Activated CD4-positive, alpha-beta T cell treated with anti-CD3 and anti-CD28 coated beads, Interleukin-2, amount 10 ng/mL, durations not matched to agents 7 days and 5 days (primary cell): ENCODE measurements at regions not wholly inside any gene's neighbourhood (a gene's known extent, or its start where the extent isn't known, plus 50 kb on each side); places are given as distances from the start of the nearest gene placed in this dataset.

Experiments
- CTCF ChIA-PET: fragments of 350-600 bp; sonication (Branson Sonifier 250); formaldehyde crosslinking; loops from one replicate; lab custom pipeline; 2021; ENCODE audit warnings: antibody characterized with exemption; lab: Charles Lee
- POLR2A ChIA-PET: fragments of 350-600 bp; sonication (Branson Sonifier 250); formaldehyde crosslinking; loops from one replicate; lab custom pipeline; 2021; ENCODE audit warnings: antibody characterized with exemption; lab: Charles Lee
- DNase-seq: peaks from one replicate; pipeline ENCODE4 v3.0.0-alpha.2; 2020
- H3K27ac Mint-ChIP-seq: one replicate; pipeline ENCODE4 v1.8.0; 2021; ENCODE audit warnings: mild to moderate bottlenecking, moderate library complexity, mixed read lengths
- H3K27me3 Mint-ChIP-seq: one replicate; pipeline ENCODE4 v1.8.0; 2021; ENCODE audit warnings: mixed read lengths
- H3K36me3 Mint-ChIP-seq: one replicate; pipeline ENCODE4 v1.8.0; 2021; ENCODE audit warnings: low read depth, mixed read lengths
- H3K4me1 Mint-ChIP-seq: one replicate; pipeline ENCODE4 v1.8.0; 2021; ENCODE audit warnings: mixed read lengths
- H3K4me3 Mint-ChIP-seq: one replicate; pipeline ENCODE4 v1.8.0; 2021; ENCODE audit warnings: mild to moderate bottlenecking, moderate library complexity, mixed read lengths
- H3K9me3 Mint-ChIP-seq: one replicate; pipeline ENCODE4 v1.8.0; 2021; ENCODE audit warnings: mixed read lengths

GRCh38 chr3:159721324-159721723 is 267.3 kb upstream of the IL12A start:
- Mint-ChIP-seq H3K4me3 (no peak overlapping the region), H3K4me1 (no peaks in the 10 kb centered on the region), H3K9me3 (no peaks in the 10 kb centered on the region), H3K27me3 (no peaks in the 10 kb centered on the region), H3K27ac (no peak overlapping the region), H3K36me3 (no peaks in the 10 kb centered on the region)
- ChIA-PET POLR2A (no interaction called here), CTCF (no interaction called here)
- no peak for DNase-seq

GRCh38 chr3:159723295-159723694 is 265.3 kb upstream of the IL12A start:
- H3K4me1 Mint-ChIP-seq = no peaks in the 10 kb centered on the region
- H3K4me3 Mint-ChIP-seq = no peak overlapping the region
- H3K27ac Mint-ChIP-seq = no peak overlapping the region
- H3K36me3 Mint-ChIP-seq = no peaks in the 10 kb centered on the region
- H3K9me3 Mint-ChIP-seq = no peaks in the 10 kb centered on the region
- no peaks in the 10 kb centered on the region for H3K27me3 Mint-ChIP-seq
- ChIA-PET CTCF (interaction anchor here (1.7 kb wide), 1 partner anchor 10 kb away, joined by 4 read pairs; no protein-coding TSS in a partner anchor), POLR2A (no interaction called here)
- no peak for DNase-seq

GRCh38 chr3:159724627-159725026 is 264.0 kb upstream of the IL12A start:
- POLR2A ChIA-PET = no interaction called here
- H3K36me3 Mint-ChIP-seq = no peaks in the 10 kb centered on the region
- CTCF ChIA-PET = interaction anchor here (0.6 kb wide), 1 partner anchor 249 kb away, joined by 3 read pairs; no protein-coding TSS in a partner anchor
- no peak for DNase-seq
- H3K27ac Mint-ChIP-seq = no peak overlapping the region
- no peaks in the 10 kb centered on the region for H3K27me3 Mint-ChIP-seq
- no peaks in the 10 kb centered on the region for H3K4me1 Mint-ChIP-seq
- no peaks in the 10 kb centered on the region for H3K9me3 Mint-ChIP-seq
- H3K4me3 Mint-ChIP-seq = no peak overlapping the region

- POLR2A ChIA-PET = no interaction called here
- CTCF ChIA-PET = interaction anchor here (1.0 kb wide), 1 partner anchor 20 kb away, joined by 3 read pairs; no protein-coding TSS in a partner anchor
- DNase-seq = no peak
- Mint-ChIP-seq H3K27ac (no peak overlapping the region), H3K4me3 (no peak overlapping the region), H3K36me3 (no peaks in the 10 kb centered on the region), H3K9me3 (no peaks in the 10 kb centered on the region), H3K4me1 (no peaks in the 10 kb centered on the region), H3K27me3 (no peaks in the 10 kb centered on the region)
Observed at GRCh38 chr3:159726231-159726964, 262.2 kb upstream of the IL12A start.

GRCh38 chr3:159727506-159727905 is 261.1 kb upstream of the IL12A start:
- POLR2A ChIA-PET = no interaction called here
- Mint-ChIP-seq H3K36me3 (no peaks in the 10 kb centered on the region), H3K4me1 (no peaks in the 10 kb centered on the region), H3K9me3 (no peaks in the 10 kb centered on the region), H3K27me3 (no peaks in the 10 kb centered on the region), H3K4me3 (no peak overlapping the region), H3K27ac (no peak overlapping the region)
- DNase-seq = no peak
- CTCF ChIA-PET = no interaction called here

- CTCF ChIA-PET = no interaction called here
Observed at GRCh38 chr3:159731254-159731653, 257.4 kb upstream of the IL12A start.

GRCh38 chr3:159732172-159733111 is 256.2 kb upstream of the IL12A start:
- ChIA-PET CTCF (interaction anchor here (1.0 to 1.2 kb wide), 2 partner anchors 9 to 50 kb away, joined by 3 to 4 read pairs; no protein-coding TSS in a partner anchor), POLR2A (no interaction called here)
- H3K27ac Mint-ChIP-seq = no peak overlapping the region
- H3K36me3 Mint-ChIP-seq = no peaks in the 10 kb centered on the region
- H3K9me3 Mint-ChIP-seq = no peaks in the 10 kb centered on the region
- no peaks in the 10 kb centered on the region for H3K27me3 Mint-ChIP-seq
- no peaks in the 10 kb centered on the region for H3K4me1 Mint-ChIP-seq
- no peak overlapping the region for H3K4me3 Mint-ChIP-seq
- no peak for DNase-seq

More at GRCh38 chr3:159731254-159731653, 257.4 kb upstream of the IL12A start:
- H3K36me3 Mint-ChIP-seq = no peaks in the 10 kb centered on the region
- DNase-seq = no peak
- POLR2A ChIA-PET = no interaction called here
- no peaks in the 10 kb centered on the region for H3K9me3 Mint-ChIP-seq
- H3K4me1 Mint-ChIP-seq = no peaks in the 10 kb centered on the region
- no peak overlapping the region for H3K4me3 Mint-ChIP-seq
- H3K27me3 Mint-ChIP-seq = no peaks in the 10 kb centered on the region
- no peak overlapping the region for H3K27ac Mint-ChIP-seq

GRCh38 chr3:159733194-159733860 is 255.3 kb upstream of the IL12A start:
- Mint-ChIP-seq H3K36me3 (no peaks in the 10 kb centered on the region), H3K27ac (no peak overlapping the region), H3K4me3 (no peak overlapping the region), H3K27me3 (no peaks in the 10 kb centered on the region), H3K4me1 (no peaks in the 10 kb centered on the region), H3K9me3 (no peaks in the 10 kb centered on the region)
- ChIA-PET CTCF (interaction anchor here (1.0 to 1.2 kb wide), 2 partner anchors 10 to 49 kb away, joined by 3 to 4 read pairs; no protein-coding TSS in a partner anchor), POLR2A (no interaction called here)
- DNase-seq = no peak

GRCh38 chr3:159734681-159735080 is 254.0 kb upstream of the IL12A start:
- no peak for DNase-seq
- CTCF ChIA-PET = interaction anchor here (0.6 to 1.2 kb wide), 3 partner anchors 9 to 58 kb away, joined by 3 to 4 read pairs (median 3); no protein-coding TSS in a partner anchor
- Mint-ChIP-seq H3K27ac (no peak overlapping the region), H3K36me3 (no peaks in the 10 kb centered on the region), H3K9me3 (no peaks in the 10 kb centered on the region), H3K4me3 (no peak overlapping the region), H3K4me1 (no peaks in the 10 kb centered on the region), H3K27me3 (no peaks in the 10 kb centered on the region)
- POLR2A ChIA-PET = interaction anchor here (0.6 kb wide), 1 partner anchor 377 kb away, joined by 3 read pairs; no protein-coding TSS in a partner anchor

- DNase-seq = no peak
- H3K4me3 Mint-ChIP-seq = no peak overlapping the region
- H3K27ac Mint-ChIP-seq = no peak overlapping the region
- no peaks in the 10 kb centered on the region for H3K36me3 Mint-ChIP-seq
- POLR2A ChIA-PET = no interaction called here
- H3K9me3 Mint-ChIP-seq = no peaks in the 10 kb centered on the region
- H3K4me1 Mint-ChIP-seq = no peaks in the 10 kb centered on the region
- no peaks in the 10 kb centered on the region for H3K27me3 Mint-ChIP-seq
- CTCF ChIA-PET = no interaction called here
Observed at GRCh38 chr3:159739166-159739565, 249.5 kb upstream of the IL12A start.

GRCh38 chr3:159739969-159740368 is 248.7 kb upstream of the IL12A start:
- no peak for DNase-seq
- H3K27me3 Mint-ChIP-seq = no peaks in the 10 kb centered on the region
- H3K4me1 Mint-ChIP-seq = no peaks in the 10 kb centered on the region
- no peak overlapping the region for H3K4me3 Mint-ChIP-seq
- H3K9me3 Mint-ChIP-seq = no peaks in the 10 kb centered on the region
- no peaks in the 10 kb centered on the region for H3K36me3 Mint-ChIP-seq
- POLR2A ChIA-PET = no interaction called here
- H3K27ac Mint-ChIP-seq = no peak overlapping the region
- CTCF ChIA-PET = no interaction called here

GRCh38 chr3:159741281-159741680 is 247.4 kb upstream of the IL12A start:
- DNase-seq = no peak
- Mint-ChIP-seq H3K9me3 (no peaks in the 10 kb centered on the region), H3K27ac (no peak overlapping the region), H3K4me3 (no peak overlapping the region), H3K27me3 (no peaks in the 10 kb centered on the region), H3K36me3 (no peaks in the 10 kb centered on the region), H3K4me1 (no peaks in the 10 kb centered on the region)
- POLR2A ChIA-PET = no interaction called here
- CTCF ChIA-PET = no interaction called here
